DMS153 treated with DMSO at 0.1 percent for 48 hours (cell line): ENCODE measurements at regions not wholly inside any gene's neighbourhood (a gene's known extent, or its start where the extent isn't known, plus 50 kb on each side); places are given as distances from the start of the nearest gene placed in this dataset.

Experiments used
- DNase-seq: peaks from one replicate; lab custom pipeline; 2025; ENCODE audit not compliant: unreplicated experiment; lab: John Stamatoyannopoulos, UW

- no peak for DNase-seq
Measured at GRCh38 chr11:69904161-69904973, 85.2 kb upstream of the FGF3 start.

DNA sequence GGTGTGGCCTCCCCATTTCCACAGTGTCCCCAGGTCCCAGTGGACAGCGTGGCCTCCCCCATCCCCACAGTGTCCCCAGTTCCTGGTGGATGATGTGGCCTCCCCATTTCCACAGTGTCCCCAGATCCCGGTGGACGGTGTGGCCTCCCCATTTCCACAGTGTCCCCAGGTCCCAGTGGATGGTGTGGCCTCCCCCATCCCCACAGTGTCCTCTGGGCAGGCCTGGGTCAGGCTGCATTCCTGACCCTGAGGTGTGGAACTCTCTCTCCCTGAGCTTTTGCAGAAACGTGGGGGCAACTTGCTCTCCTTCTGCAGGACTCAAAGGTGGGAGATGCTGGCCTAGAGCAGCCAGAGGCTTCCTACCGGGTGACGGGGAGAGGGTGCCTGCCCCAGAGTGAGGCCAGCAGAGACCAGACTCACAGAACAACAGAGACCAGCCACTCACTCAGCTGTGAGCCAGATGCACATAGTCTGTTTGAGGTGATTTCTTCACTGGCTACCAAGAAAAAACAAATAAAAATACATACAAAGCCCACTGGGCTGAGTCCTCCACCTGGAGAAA is 85.8 kb upstream of the FGF3 start:
- no peak for DNase-seq

DNA sequence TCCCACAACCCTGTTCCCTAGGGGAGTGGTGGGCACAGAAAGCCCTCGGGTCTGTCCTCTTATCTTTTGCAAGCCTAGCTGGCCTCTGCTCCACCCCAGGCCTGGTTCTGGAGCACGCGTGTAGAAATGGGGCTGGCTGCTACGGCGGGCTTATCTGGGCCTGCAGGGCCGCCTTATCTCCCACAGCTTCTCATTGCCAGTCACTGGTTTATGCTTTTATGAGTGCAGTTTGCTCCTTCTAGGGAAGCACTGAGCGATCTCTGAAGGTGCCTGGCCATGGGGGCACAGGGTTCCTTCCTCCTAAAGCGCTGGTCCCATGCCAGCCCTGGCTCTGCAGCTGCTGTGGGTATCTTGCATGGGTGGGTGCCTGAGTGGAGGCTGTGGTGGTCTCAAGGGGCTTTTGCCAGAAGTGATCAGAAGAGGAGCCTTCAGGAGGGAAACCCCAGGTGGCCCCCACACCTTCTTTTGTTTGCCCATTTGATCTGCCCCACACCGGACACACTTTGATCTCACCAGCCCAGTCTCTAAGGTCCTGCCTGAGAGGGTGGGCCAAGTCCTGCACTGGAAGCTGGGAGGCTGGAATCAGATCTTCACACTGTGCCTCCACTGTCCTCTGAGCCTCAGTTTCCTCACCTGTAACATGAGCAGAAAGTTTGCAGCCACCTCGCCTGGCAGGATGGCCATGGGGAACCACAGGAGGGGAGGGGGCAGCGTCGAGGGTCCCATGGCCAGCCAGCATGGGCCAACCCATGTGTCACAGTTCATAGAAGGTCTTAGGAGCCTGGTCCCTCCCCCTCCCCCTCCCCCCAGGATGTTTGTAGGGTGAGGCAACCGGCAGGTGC is 86.6 kb upstream of the FGF3 start:
- no peak for DNase-seq

GRCh38 chr11:69906453-69906907 is 87.3 kb upstream of the FGF3 start:
- no peak for DNase-seq

- no peak for DNase-seq
Measured at GRCh38 chr11:69907611-69908010, 88.4 kb upstream of the FGF3 start.

- no peak for DNase-seq
Measured at GRCh38 chr11:69908511-69909220, 89.5 kb upstream of the FGF3 start.

DNA sequence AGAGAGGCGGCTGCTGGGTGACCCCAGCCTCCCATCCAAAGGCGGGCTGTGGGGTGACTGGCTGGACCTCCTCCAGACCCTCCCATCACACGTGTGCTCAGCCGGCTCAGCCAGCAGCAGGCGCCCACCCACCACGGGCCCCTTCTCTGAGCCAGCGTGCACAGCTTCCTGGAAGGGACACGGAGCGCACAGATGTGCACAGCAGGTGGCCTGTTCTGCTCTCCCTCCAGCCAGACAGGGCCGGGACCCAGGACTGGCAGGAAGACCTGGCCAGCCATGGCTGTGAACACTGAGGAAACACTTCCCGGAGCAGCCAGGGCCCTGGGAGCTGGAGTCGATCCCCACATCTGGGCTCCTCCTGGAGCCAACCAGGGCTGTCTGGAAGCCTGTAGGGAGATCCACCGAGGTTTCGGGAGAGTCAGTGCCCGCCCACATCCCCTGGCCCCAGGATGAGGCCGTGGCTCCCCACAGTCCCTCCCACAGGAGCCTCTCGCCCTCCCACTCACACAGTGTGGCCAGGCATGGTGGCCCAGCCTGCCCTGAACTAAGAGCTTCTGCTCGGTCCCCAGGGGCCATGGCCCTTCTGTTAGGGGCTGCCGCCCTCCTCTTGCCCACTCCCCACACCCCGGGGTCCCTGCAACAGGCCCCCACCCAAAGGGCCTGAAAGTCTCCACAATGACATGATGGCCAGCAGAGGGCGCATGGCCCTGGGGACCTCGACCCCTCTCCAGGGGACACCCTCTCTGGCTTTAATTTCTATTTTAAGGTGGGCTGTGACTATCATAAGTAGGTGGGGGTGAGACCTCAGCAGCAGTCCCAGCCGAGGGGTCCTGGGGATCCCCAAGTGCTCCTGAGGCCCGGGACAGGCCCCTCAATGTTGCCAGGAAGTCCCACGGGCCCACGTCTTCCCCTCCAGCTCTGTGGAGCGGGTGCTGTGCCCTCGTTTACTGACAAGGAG is 90.6 kb upstream of the FGF3 start:
- DNase-seq = no peak

DNA sequence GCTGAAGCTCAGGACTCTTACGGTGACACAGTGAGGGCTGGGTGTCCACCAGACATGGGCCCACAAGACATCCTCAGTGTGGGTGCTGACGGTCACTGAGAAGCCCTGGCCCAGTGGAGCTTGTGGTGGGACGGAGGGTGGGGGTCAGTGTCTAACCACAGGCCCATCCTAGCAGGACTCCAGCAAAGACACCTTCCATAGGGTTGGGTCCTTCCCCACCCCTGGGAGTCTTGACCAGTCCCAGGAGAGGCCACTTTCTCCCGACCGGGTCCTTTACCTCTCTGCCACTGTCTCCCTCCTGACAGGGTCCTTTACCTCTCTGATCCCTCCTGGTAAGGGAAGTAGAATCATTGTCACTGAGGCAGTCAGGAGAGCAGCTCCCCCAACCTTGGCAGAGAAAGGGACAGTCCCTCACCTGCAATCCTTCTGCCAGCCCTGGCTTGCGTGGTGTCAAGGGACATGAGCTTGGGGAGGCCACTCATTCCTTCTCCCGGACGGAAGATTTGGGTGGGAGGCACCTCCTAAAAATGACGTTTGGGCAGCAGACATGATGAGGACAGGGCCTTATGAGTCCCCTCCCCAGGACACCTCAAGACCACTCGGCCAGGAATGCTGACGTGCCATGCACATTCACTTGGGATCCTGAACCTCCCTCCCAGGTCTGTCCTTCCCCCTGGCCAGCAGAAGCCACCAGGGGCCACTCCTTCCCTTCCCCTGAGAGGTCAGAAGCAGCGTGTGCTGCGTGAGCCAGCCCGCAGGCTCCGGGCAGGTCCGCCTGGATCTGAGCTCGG is 91.5 kb upstream of the FGF3 start:
- DNase-seq = no peak

- no peak for DNase-seq
Measured at GRCh38 chr11:69911310-69912160, 92.3 kb upstream of the FGF3 start.

DNA sequence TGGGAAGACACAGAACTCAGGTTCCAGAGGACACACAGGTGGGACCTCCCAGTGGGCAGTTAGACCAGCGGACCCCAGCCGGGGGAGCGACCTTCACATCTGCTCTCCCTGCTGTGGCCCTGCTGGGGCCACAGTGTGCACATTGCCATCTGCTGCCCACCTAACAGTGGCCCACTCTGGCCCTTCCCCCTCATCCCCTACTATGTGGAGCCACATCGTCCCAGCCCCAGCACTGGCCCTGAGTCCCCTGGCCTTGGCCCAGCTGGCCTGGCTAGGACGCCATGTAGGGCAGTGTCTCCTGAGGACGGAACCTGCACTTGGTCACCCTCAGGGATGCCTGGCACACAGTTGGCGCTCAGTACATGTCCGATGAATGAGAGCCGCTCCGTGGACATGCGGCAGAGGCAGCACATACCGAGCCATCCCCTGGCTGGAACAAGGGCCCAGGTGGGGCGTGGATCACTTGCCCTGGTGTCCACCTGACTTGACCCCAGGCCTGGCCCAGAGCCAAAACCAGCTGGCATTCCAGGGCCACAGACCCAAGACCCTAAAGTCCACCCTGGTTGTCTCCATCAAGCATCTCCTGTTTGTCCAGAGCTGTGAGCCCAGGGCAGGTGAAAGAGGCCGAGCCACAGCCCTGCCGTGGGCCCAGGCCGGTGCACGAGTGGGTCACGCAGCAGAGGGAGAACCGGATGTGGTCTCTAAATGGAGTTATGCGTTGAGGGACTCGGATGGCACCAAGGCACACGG is 93.1 kb upstream of the FGF3 start:
- no peak for DNase-seq

- DNase-seq = no peak
Measured at GRCh38 chr11:69912911-69913451, 93.8 kb upstream of the FGF3 start.

DNA sequence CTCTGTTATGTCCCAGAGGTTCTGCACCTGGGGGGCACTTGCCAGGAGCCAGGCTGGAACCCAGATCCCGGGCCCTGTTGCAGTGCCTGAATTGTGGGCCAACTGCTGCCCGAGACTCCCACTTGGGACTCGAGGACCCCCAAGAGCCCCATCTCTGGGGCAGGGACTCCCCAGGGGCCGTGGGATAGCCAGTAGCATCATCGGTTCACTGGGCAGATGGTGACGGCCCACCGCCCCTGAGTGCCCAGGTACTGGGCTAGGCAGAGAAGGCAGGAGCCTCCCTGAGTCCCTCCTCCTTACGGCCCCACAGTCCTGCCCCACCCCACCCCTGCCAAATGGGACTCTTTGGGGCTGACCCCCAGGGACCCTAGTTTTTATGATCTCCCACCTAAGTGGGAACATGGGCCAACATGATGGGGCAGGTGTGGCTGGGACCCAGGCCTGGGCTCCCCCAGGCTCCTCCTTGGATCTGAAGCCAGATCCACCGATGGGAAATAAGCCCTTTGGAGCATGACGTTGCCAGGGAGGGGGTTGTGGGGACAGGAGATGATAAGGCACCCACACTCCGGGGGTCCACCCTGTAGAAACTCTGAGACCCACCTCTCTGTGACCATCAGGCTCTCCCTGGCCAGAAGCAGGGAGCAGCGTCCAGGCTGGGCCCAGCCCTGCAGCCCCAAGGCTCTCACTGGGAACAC is 94.5 kb upstream of the FGF3 start:
- DNase-seq = no peak

DNA sequence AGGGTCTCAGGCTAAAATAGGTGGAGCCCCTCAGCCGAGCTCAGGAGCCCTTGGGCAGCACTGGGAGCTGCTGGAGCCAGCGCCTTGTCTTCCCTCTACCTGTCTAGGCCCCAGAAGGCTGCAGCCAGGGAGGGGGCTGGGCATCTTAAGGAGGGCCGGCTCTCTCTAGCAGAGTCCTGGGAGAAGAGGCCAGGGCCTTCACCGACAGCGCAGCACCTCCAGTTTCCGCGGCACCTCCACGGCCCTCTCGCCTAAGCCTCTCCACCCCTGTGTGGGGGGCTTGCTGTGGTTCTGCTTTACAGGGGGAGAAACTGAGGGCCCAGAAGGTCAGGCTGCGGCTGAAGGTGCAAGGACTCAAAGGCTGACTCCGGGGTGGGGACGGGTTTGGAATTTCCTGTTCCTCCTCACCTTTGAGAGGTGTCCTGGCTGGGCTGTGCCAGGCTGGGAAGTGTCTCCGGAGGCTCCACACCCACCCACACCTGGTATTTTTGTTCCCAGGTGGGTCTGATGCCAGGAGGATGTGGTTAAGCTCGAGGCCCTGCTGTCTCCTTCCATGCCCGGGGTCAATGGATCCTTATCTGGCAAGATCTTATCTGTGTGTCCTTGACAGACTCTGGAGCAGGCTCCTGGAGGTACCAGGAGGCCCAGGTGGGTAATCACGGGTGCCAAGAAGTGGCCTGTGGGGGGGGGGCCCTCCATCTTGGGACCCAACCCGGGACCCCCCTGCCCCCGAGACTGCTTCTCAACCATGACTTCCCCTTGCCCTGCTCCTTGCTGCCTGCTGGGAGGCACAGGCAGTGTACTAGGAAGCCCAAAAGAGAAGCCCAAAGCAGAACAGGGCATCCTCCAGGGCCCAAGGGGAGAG is 95.3 kb upstream of the FGF3 start:
- DNase-seq = no peak

DNA sequence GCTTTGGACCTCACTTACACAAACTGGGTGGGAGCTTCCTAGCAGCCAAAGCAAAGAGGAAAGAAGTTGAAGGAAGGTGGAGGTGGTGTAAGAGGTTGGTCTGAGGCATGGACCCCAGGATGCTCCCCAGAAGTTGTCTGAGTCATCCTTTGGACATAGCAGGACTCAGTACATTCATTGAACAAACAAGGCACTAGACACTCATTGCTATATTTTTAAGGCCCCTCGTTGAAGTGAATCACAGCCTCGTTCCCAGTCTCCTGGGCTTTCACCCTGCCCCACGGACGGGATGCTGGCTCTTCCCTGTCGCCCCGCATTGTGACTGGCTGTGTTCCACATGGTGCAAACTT is 95.9 kb upstream of the FGF3 start:
- DNase-seq = no peak

DNA sequence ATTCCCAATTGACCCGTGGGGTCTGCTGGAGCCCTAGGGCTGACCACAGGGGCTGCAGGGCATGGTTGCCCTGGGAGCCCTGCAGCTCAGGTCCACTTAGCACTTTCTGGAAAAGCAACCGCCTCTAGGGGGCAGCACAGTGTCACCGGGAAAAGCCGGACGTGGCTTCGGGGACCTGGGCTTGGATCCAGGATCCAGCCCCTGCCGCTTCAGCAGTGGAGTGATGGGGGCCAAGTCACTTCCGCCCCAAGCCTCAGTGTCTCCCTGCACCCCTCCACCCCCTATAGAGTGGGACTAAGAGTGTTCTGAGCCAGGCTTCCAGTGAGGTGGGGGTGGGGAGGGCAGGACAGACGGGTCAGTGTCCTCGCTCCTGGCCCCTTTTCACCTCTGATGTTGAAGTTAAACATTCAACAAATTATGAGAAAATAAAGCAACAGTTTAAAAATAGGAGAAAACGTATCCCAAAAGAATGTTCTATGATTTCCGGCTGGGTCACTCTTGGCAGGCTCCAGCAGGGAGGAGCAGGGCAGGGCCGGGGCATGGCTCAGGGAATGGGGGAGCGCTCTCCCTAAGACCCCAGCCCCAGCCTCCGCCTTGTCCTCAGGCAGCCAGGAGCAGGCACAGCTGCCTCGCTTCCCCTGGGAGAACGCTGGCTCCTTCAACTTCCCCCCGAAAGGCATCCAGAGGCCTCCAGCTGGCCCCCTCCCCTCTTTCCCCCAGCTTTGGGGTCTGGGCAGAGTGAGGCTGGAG is 96.5 kb upstream of the FGF3 start:
- peak; percentile 12 for DNase-seq
